ENCODE measurements at regions not wholly inside any gene's neighbourhood (a gene's known extent, or its start where the extent isn't known, plus 50 kb on each side); places are given as distances from the start of the nearest gene placed in this dataset.

GRCh38 chr16:85267414-85267945 lies 155.2 kb upstream of the CIBAR2 start:
- no peak for TF ChIP-seq TAF1 (IDR thresholded peaks at IDR 0.05; ENCODE audit: borderline replicate concordance, insufficient read depth, low read length)
- 0 out of 2 replicates have a peak, but pooled peaks have one; percentile 46 for TF ChIP-seq POLR2AphosphoS5 (IDR thresholded peaks at IDR 0.05; ENCODE audit: low read depth, low read length)

DNA sequence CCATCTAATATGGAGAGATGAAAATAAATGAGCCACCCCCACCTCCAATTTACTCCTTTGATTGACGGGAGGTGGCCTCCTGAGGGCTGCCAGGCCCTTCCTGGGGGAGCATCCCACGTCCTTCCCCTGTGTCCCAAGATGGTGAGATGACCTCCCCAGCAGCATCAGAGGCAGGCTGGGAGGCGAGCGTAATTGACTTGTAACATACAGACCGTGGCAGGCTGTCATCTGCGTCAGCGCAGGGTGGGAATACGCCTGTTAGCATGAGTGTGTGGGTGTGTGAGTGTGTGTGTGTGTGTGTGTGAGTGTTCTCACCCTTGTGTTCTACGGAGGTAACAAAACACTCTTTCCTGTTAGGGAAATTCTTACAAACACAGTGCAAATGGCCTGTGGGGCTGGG lies 156.9 kb upstream of the CIBAR2 start:
- TF ChIP-seq REST (IDR thresholded peaks at IDR 0.05; ENCODE audit: insufficient read depth in 1 of 2, low read depth in 2 of 2, low read length in 2 of 2) (no peak), SIN3A (IDR thresholded peaks at IDR 0.05; ENCODE audit: borderline replicate concordance, insufficient read depth, low read length) (no peak), FOXP2 (optimal IDR thresholded peaks at IDR 0.05; ENCODE audit: borderline replicate concordance, extremely low read depth, extremely low read length, insufficient read depth) (no peak), POLR2AphosphoS5 (IDR thresholded peaks at IDR 0.05; ENCODE audit: low read depth, low read length) (no peak), TAF1 (IDR thresholded peaks at IDR 0.05; ENCODE audit: borderline replicate concordance, insufficient read depth, low read length) (no peak)

GRCh38 chr16:85270374-85270773 lies 158.1 kb upstream of the CIBAR2 start:
- TF ChIP-seq SIN3A (IDR thresholded peaks at IDR 0.05; ENCODE audit: borderline replicate concordance, insufficient read depth, low read length) (no peak), POLR2AphosphoS5 (IDR thresholded peaks at IDR 0.05; ENCODE audit: low read depth, low read length) (no peak), REST (IDR thresholded peaks at IDR 0.05; ENCODE audit: insufficient read depth in 1 of 2, low read depth in 2 of 2, low read length in 2 of 2) (no peak), FOXP2 (optimal IDR thresholded peaks at IDR 0.05; ENCODE audit: borderline replicate concordance, extremely low read depth, extremely low read length, insufficient read depth) (no peak), TAF1 (IDR thresholded peaks at IDR 0.05; ENCODE audit: borderline replicate concordance, insufficient read depth, low read length) (no peak)

- TF ChIP-seq SIN3A (IDR thresholded peaks at IDR 0.05; ENCODE audit: borderline replicate concordance, insufficient read depth, low read length) (no peak), POLR2AphosphoS5 (IDR thresholded peaks at IDR 0.05; ENCODE audit: low read depth, low read length) (no peak), TAF1 (IDR thresholded peaks at IDR 0.05; ENCODE audit: borderline replicate concordance, insufficient read depth, low read length) (no peak), FOXP2 (optimal IDR thresholded peaks at IDR 0.05; ENCODE audit: borderline replicate concordance, extremely low read depth, extremely low read length, insufficient read depth) (no peak), REST (IDR thresholded peaks at IDR 0.05; ENCODE audit: insufficient read depth in 1 of 2, low read depth in 2 of 2, low read length in 2 of 2) (no peak)
Measured at GRCh38 chr16:85271198-85271597, 158.9 kb upstream of the CIBAR2 start.

GRCh38 chr16:85273293-85273692 lies 161.0 kb upstream of the CIBAR2 start:
- TF ChIP-seq POLR2AphosphoS5 (IDR thresholded peaks at IDR 0.05; ENCODE audit: low read depth, low read length) (no peak), SIN3A (IDR thresholded peaks at IDR 0.05; ENCODE audit: borderline replicate concordance, insufficient read depth, low read length) (no peak), REST (IDR thresholded peaks at IDR 0.05; ENCODE audit: insufficient read depth in 1 of 2, low read depth in 2 of 2, low read length in 2 of 2) (no peak), FOXP2 (optimal IDR thresholded peaks at IDR 0.05; ENCODE audit: borderline replicate concordance, extremely low read depth, extremely low read length, insufficient read depth) (no peak), TAF1 (IDR thresholded peaks at IDR 0.05; ENCODE audit: borderline replicate concordance, insufficient read depth, low read length) (no peak)
